GM23338 (cell line): ENCODE measurements at regions not wholly inside any gene's neighbourhood (a gene's known extent, or its start where the extent isn't known, plus 50 kb on each side); places are given as distances from the start of the nearest gene placed in this dataset.

ENCODE experiments used
- ATAC-seq: fragments of 200-7000 bp; cut with Tn5 transposase; 3 replicates; pipeline ENCODE4 v1.9.1; 2020
- DNase-seq: peaks from one replicate; pipeline ENCODE4 v3.0.0-alpha.2; 2015; ENCODE audit warnings: low spot score
- H2AFZ ChIP-seq: fragments of 200-600 bp; sonication (generic); 2 replicates; pipeline ENCODE4 v1.8.0; 2016; ENCODE audit warnings: antibody characterized with exemption, mild to moderate bottlenecking, moderate library complexity
- H3F3A ChIP-seq: fragments of 200-600 bp; sonication (generic); replicated peaks from 2 replicates; pipeline ENCODE4 v1.8.0; 2017; ENCODE audit warnings: antibody characterized with exemption, mixed run types, low read depth
- H3K27ac ChIP-seq: fragments of 200-600 bp; sonication (generic); 2 replicates; pipeline ENCODE4 v1.6.1; 2016; ENCODE audit warnings: low read depth
- H3K27me3 ChIP-seq: fragments of 200-600 bp; sonication (generic); 2 replicates; pipeline ENCODE4 v1.8.0; 2016; ENCODE audit warnings: mild to moderate bottlenecking, mixed run types, moderate library complexity; ENCODE audit not compliant: insufficient read depth
- H3K36me3 ChIP-seq: fragments of 200-600 bp; sonication (generic); 2 replicates; pipeline ENCODE4 v1.8.0; 2016; ENCODE audit warnings: mild to moderate bottlenecking; ENCODE audit not compliant: insufficient read depth
- H3K4me1 ChIP-seq: fragments of 200-600 bp; sonication (generic); 2 replicates; pipeline ENCODE4 v1.8.0; 2016; ENCODE audit warnings: mild to moderate bottlenecking, moderate library complexity; ENCODE audit not compliant: insufficient read depth
- H3K4me2 ChIP-seq: fragments of 200-600 bp; sonication (generic); 2 replicates; pipeline ENCODE4 v1.7.1; 2017; ENCODE audit warnings: mixed run types
- H3K4me3 ChIP-seq: fragments of 200-600 bp; sonication (generic); 2 replicates; pipeline ENCODE4 v1.6.1; 2016; ENCODE audit warnings: mixed run types
- H3K79me2 ChIP-seq: fragments of 200-600 bp; sonication (generic); replicated peaks from 2 replicates; pipeline ENCODE4 v1.8.0; 2017; ENCODE audit warnings: mild to moderate bottlenecking; ENCODE audit not compliant: insufficient read depth
- H3K9me2 ChIP-seq: fragments of 200-600 bp; sonication (generic); 2 replicates; pipeline ENCODE4 v1.8.0; 2017; ENCODE audit not compliant: insufficient read depth
- H4K20me1 ChIP-seq: fragments of 200-600 bp; sonication (generic); replicated peaks from 2 replicates; pipeline ENCODE4 v1.8.0; 2017; ENCODE audit warnings: mild to moderate bottlenecking; ENCODE audit not compliant: insufficient read depth
- H3K27ac Mint-ChIP-seq: 2 replicates; pipeline ENCODE4 v1.8.0; 2020; ENCODE audit warnings: inconsistent platforms, mild to moderate bottlenecking, moderate library complexity, mixed read lengths
- H3K27me3 Mint-ChIP-seq: 3 replicates; pipeline ENCODE4 v1.8.0; 2022; ENCODE audit warnings: low read depth, mild to moderate bottlenecking, moderate library complexity, mixed read lengths, inconsistent platforms; ENCODE audit not compliant: insufficient read depth, poor library complexity
- H3K36me3 Mint-ChIP-seq: 3 replicates; pipeline ENCODE4 v1.8.0; 2021; ENCODE audit warnings: low read depth, mild to moderate bottlenecking, inconsistent platforms, moderate library complexity, mixed read lengths
- H3K4me1 Mint-ChIP-seq: 3 replicates; pipeline ENCODE4 v1.8.0; 2020; ENCODE audit warnings: mild to moderate bottlenecking, inconsistent platforms, mixed read lengths
- H3K4me3 Mint-ChIP-seq: 3 replicates; pipeline ENCODE4 v1.8.0; 2021; ENCODE audit warnings: moderate library complexity, mild to moderate bottlenecking, inconsistent platforms, mixed read lengths
- H3K9me3 Mint-ChIP-seq: 3 replicates; pipeline ENCODE4 v1.8.0; 2020; ENCODE audit warnings: moderate library complexity, mild to moderate bottlenecking, inconsistent platforms, mixed read lengths
- CREB1 ChIP-seq: fragments of 250-450 bp; sonication (Bioruptor Pico); IDR thresholded peaks from 2 replicates; pipeline ENCODE4 v1.5.0; 2020; ENCODE audit warnings: low read depth, mild to moderate bottlenecking, moderate library complexity
- CTCF ChIP-seq, 2 experiments: fragments of 200-600 bp in 1 of 2; sonication (generic) in 1 of 2; conservative IDR thresholded peaks; 2 replicates each; pipeline versions ENCODE4 v1.5.1 to v1.6.1; 2016 to 2017; ENCODE audit warnings: antibody characterized with exemption in 2 of 2, low read depth in 2 of 2, mild to moderate bottlenecking in 2 of 2, moderate library complexity in 1 of 2
- EZH2 ChIP-seq: fragments of 200-600 bp; sonication (generic); IDR thresholded peaks from one replicate; pipeline ENCODE4 v1.8.0; 2017; ENCODE audit warnings: antibody characterized with exemption, mild to moderate bottlenecking, low read depth; ENCODE audit not compliant: unreplicated experiment
- JUNB ChIP-seq: IDR thresholded peaks from one replicate; pipeline ENCODE4 v1.6.1; 2016; ENCODE audit warnings: antibody characterized with exemption; ENCODE audit not compliant: unreplicated experiment
- NANOG ChIP-seq: IDR thresholded peaks from 2 replicates; pipeline ENCODE4 v1.6.1; 2016; ENCODE audit warnings: antibody characterized with exemption, borderline replicate concordance
- STAT1 ChIP-seq: IDR thresholded peaks from one replicate; pipeline ENCODE4 v1.6.1; 2016; ENCODE audit warnings: antibody characterized with exemption; ENCODE audit not compliant: unreplicated experiment
- ZNF114 ChIP-seq: fragments of 250-450 bp; sonication (Bioruptor Pico); IDR thresholded peaks from 2 replicates; pipeline ENCODE4 v1.5.0; 2020; ENCODE audit warnings: mild to moderate bottlenecking, moderate library complexity
- ZNF331 ChIP-seq: fragments of 250-450 bp; sonication (Bioruptor Pico); IDR thresholded peaks from 2 replicates; pipeline ENCODE4 v1.5.0; 2020; ENCODE audit warnings: low read depth, mild to moderate bottlenecking, moderate library complexity
- ZNF462 ChIP-seq: fragments of 250-450 bp; sonication (Bioruptor Pico); IDR thresholded peaks from 2 replicates; pipeline ENCODE4 v1.5.0; 2020; ENCODE audit warnings: mild to moderate bottlenecking, moderate library complexity

- Histone ChIP-seq H2AFZ (no peak overlapping the region), H3K27me3 (no peaks in the 10 kb centered on the region), H4K20me1 (no peaks in the 10 kb centered on the region), H3K4me1 (no peaks in the 10 kb centered on the region), H3K4me2 (no peak overlapping the region), H3K79me2 (no peaks in the 10 kb centered on the region), H3K27ac (no peak overlapping the region), H3K4me3 (no peak overlapping the region), H3K9me2 (no peaks in the 10 kb centered on the region), H3K36me3 (no peaks in the 10 kb centered on the region), H3F3A (no peaks in the 10 kb centered on the region)
- Mint-ChIP-seq H3K9me3 (no peaks in the 10 kb centered on the region), H3K36me3 (no peaks in the 10 kb centered on the region), H3K4me3 (no peak overlapping the region), H3K4me1 (no peaks in the 10 kb centered on the region), H3K27me3 (no peaks in the 10 kb centered on the region), H3K27ac (no peak overlapping the region)
- TF ChIP-seq CTCF (conservative IDR thresholded peaks at IDR 0.05; ENCODE audit: low read depth in 2 of 2) (no peak), EZH2 (no peak), STAT1 (no peak), NANOG (no peak), ZNF114 (no peak)
- DNase-seq (no peak), ATAC-seq (no peak)
These were observed 1060.7 kb downstream of the FAM181B start for GRCh38 chr11:81673001-81673400.

GRCh38 chr11:81669935-81670543, 1063.6 kb downstream of the FAM181B start:
- no peaks in the 10 kb centered on the region for H3K36me3 Mint-ChIP-seq
- H4K20me1 ChIP-seq = no peaks in the 10 kb centered on the region
- no peaks in the 10 kb centered on the region for H3F3A ChIP-seq
- no peak overlapping the region for H3K27ac ChIP-seq
- no peak overlapping the region for H3K27ac Mint-ChIP-seq
- H3K4me1 Mint-ChIP-seq = no peaks in the 10 kb centered on the region
- no peak for TF ChIP-seq CREB1 (CRISPR knock-in tag)
- TF ChIP-seq JUNB = no peak
- TF ChIP-seq ZNF462 (CRISPR knock-in tag) = no peak
- no peak for TF ChIP-seq EZH2
- TF ChIP-seq CTCF (conservative IDR thresholded peaks at IDR 0.05; ENCODE audit: low read depth in 2 of 2) = no peak
- TF ChIP-seq ZNF331 (CRISPR knock-in tag) = no peak
- no peak overlapping the region for H3K4me2 ChIP-seq
- no peaks in the 10 kb centered on the region for H3K4me1 ChIP-seq
- H3K9me3 Mint-ChIP-seq = no peaks in the 10 kb centered on the region
- no peak overlapping the region for H2AFZ ChIP-seq
- no peaks in the 10 kb centered on the region for H3K36me3 ChIP-seq
- H3K9me2 ChIP-seq = no peaks in the 10 kb centered on the region
- H3K4me3 ChIP-seq = no peak overlapping the region
- H3K79me2 ChIP-seq = no peaks in the 10 kb centered on the region
- H3K27me3 ChIP-seq = no peaks in the 10 kb centered on the region
- DNase-seq (no peak), ATAC-seq (no peak)
- H3K4me3 Mint-ChIP-seq = no peak overlapping the region
- H3K27me3 Mint-ChIP-seq = no peaks in the 10 kb centered on the region
